Heart left ventricle (tissue), 13 donors: ENCODE measurements at regions not wholly inside any gene's neighbourhood (a gene's known extent, or its start where the extent isn't known, plus 50 kb on each side); places are given as distances from the start of the nearest gene placed in this dataset.

Source experiments
- POLR2A ChIP-seq, 2 donors: fragments of 450-650 bp; IDR thresholded peaks; one replicate each; pipeline ENCODE4 v1.6.1; 2017; ENCODE audit warnings: antibody characterized with exemption in 2 of 2, mild to moderate bottlenecking in 2 of 2, moderate library complexity in 2 of 2
- TF ChIP-seq, protein P1 (sequence below), 12 donors: fragments of 200-600 bp; sonication (generic) in 4 of 12; IDR thresholded peaks; one replicate each; pipeline versions ENCODE4 v1.5.0 to v1.8.0; 2018 to 2022; ENCODE audit warnings: antibody characterized with exemption in 12 of 12, mild to moderate bottlenecking in 5 of 12
- donor health status: ischemic (EF 13 %, LVEDD 7.1; RV severe dilation, severe dysfunction).
- donor health status: DM: no; HTN: yes; CAD: no.
- donor health status: DM: no; HTN: no; CAD: no.
- donor health status: ischemic (EF 25% LVEDD 6.9; RV normal size, moderate dysfunction).
- donor health status: ischemic (EF 25% LVEDD 5.7; RV mildly dilated, moderate dysfunction).
- donor health status: ischemic (EF 35%, LVEDD 5.7; RV mildly dilated, moderate dysfunction).
- donor health status: nonischemic (EF 11% LVEDD 7.7; RV severe dilation, severe dysfunction).
- donor health status: DM: yes; HTN: yes; CAD: no.
- donor health status: PGD.
- donor health status: ischemic (EF 29% LVEDD 5.4; RV normal size, mild dysfunction).
- donor health status: nonischemic (EF 23%, LVEDD 6.1; RV moderate dilation, normal function).

- no peak for TF ChIP-seq POLR2A (IDR thresholded peaks at IDR 0.05)
- TF ChIP-seq, protein P1, sequence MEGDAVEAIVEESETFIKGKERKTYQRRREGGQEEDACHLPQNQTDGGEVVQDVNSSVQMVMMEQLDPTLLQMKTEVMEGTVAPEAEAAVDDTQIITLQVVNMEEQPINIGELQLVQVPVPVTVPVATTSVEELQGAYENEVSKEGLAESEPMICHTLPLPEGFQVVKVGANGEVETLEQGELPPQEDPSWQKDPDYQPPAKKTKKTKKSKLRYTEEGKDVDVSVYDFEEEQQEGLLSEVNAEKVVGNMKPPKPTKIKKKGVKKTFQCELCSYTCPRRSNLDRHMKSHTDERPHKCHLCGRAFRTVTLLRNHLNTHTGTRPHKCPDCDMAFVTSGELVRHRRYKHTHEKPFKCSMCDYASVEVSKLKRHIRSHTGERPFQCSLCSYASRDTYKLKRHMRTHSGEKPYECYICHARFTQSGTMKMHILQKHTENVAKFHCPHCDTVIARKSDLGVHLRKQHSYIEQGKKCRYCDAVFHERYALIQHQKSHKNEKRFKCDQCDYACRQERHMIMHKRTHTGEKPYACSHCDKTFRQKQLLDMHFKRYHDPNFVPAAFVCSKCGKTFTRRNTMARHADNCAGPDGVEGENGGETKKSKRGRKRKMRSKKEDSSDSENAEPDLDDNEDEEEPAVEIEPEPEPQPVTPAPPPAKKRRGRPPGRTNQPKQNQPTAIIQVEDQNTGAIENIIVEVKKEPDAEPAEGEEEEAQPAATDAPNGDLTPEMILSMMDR (IDR thresholded peaks at IDR 0.05), result no peak
Observed at GRCh38 chr1:211886551-211886950, 56.0 kb upstream of the LPGAT1 start.
